GM18517 (cell line): ENCODE measurements at regions not wholly inside any gene's neighbourhood (a gene's known extent, or its start where the extent isn't known, plus 50 kb on each side); places are given as distances from the start of the nearest gene placed in this dataset.

Source experiments
- ATAC-seq: cut with Tn5 transposase; IDR thresholded peaks from one replicate; pipeline ENCODE4 v1.9.1; 2021; ENCODE audit warnings: mild to moderate bottlenecking, moderate library complexity; ENCODE audit not compliant: unreplicated experiment

DNA sequence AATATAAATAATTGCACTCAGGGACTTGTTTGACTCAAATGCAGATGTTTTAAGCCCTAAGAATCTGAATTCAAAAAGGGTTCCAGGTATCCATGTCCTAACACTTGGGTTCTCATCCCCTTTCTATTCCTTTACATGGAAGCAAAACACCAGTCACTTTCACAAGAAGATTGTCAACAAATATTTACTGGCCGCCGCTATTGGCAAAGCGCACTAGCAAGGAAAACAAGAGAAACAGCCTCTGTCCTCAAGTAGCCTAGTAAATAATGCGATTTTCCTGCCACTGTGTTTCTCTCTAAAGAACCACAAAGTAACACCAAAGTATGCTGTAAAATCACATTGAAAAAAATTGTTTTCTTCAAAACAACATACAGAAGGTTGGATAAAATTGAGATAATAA, 66.7 kb upstream of the EZH2 start:
- no peak for ATAC-seq

DNA sequence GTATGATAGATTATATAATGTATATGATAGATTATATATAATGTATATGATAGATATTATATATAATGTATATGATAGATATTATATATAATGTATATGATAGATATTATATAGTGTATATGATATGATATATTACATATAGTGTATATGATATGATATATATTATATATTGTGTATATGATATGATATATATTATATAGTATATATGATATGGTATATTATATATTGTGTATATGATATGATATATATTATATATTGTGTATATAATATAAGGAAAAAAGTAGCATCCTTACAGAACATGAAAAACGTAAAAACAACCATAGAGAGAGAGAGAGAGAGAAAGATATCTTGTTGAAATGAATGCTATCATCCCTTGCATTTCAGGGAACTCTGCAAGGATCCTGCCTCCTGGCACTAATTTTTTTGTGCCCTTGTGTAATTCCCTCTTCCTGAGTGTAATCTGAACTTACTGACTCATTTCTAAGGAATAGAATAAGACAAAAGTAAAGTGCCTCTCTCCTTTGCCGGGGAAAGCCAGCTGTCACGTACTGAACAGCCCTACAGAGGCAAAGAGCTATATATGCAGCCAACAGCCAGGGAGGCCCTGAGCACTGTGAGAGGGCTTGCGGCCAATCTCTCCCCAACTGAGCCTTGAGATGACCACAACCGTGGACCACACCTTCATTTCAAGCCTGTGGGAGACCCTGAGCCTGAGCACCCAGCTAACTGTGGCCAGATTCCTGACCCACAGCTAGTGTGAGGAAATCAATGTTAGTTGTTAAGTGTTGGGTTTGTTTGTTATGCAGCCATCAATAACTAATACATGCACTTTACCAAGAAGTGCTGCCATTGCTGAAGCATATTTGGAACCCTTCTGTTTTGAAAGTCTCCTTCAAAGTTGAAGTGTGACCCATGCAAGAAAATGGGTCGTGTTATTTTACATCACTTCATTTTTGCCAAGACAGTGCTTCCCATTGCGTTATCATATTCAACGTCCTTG, 61.1 kb upstream of the EZH2 start:
- no peak for ATAC-seq

DNA sequence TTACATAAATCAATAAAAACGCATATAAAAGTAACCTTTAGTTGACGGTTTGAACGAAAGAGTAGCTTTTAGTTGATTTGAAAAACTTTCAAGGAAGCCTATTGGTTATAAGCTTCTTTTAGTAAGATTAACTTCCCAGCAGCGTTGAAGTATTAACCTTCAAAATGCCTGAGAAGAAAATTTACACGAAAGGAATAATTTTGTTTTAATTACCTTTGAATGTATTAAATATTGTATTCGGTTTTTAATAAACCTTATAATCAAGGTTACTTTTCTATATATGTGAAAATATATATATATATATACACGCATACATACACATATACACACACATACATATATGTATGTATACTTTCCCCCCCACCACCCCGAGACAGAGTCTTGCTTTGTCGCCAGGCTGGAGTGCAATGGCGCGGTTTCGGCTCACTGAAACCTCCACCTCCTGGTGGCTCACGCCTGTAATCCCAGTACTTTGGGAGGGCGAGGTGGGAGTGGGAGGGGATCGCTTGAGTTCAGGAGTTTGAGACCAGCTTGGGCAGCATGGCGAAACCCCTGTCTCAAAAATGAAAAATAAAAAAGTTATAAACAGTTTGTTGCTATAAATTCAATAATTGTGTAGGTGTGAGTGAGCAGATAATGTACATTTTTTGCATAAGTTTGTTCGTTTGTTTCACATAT, 57.6 kb upstream of the EZH2 start:
- ATAC-seq, result peak; percentile 26

DNA sequence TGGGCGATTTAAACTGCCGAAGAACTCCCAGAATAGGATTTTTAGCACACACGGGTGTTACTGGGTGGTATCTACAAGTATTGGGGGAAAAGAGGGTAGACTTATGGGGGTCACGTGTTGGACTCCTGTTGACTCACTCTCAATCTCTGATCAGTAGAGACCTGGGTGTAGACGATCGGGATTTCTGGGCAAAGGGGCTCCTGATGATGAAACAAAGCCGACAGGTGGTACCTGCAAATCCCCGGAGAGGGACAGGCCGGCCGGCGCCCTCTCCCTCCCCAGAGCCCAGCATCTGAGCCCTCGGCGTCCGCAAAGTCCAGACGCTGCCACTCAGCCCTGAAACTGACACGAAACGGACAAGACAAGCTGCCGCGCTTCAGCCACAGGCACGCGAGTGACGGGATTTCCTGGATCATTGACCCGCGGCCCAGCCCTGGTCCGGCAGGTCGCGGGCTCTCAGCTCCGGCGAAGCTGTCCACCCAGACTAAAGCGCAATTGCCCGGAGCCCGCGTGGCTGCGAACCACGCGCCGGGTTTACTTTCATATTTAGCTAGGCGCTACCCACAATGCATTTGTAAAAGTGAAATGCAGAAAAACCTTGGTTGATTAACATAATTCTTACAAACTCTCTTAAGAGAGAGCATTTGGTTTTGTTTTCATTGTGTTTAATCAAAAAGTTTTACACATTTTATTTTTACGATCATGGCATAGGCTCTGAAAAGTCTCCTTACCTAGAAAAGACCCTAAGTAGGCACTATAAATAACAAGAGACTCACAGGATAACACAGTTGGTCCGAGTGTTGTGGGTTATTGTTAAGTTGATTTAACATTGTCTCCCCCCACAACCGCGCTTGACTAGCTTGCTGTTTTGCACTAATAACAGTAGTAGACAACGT, 56.9 kb upstream of the EZH2 start:
- peak; percentile 76 for ATAC-seq

DNA sequence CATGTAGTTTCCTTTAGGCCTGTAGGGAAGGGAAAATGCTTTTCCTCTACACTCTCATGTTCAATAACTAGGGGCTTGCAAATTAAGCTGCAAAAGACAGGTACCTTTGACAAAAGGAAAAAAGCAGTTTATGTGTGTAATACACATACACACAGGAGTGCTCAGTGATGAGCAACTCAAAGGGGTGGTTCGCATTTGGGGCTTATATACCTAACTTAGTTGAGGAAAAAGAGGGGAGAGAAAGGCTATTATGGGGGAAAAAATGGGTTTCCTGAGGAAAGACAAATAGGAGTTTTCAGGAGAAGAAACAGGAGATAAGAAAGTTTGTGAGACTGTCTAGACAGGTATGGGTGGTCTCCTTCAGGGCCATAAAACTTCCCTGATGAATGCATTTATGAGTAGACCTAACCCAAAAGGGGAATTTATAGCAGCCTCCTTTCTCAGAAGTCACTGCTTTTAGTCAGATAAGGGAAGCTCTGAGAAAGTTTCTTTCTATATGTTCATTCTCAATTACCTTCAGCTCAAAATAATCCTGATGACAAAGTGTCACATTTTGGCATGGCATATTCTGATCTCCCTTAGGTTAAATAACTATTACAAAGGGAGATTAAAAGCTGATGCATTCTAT, 55.2 kb upstream of the EZH2 start:
- no peak for ATAC-seq

DNA sequence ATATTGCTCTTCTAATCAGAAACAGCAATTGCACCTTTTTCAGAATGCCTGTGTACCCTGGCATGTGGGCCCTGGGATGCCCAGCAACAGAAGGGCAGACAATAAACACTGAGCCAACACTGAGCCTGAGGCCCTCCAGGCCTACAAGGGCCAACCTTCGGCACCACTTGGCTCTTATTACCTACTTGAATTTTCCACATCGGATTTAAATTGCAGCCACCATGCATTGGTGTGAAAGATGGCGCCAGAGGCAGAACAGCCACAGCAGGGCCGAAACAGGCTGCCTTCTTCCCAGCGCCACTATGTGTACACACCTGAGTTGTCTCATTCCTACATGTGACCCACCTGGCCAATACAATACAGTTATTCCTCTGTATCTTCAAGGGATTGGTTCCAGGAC, 51.4 kb upstream of the EZH2 start:
- ATAC-seq, result no peak
